Astrocyte (in vitro differentiated cells and primary cell): ENCODE measurements at regions not wholly inside any gene's neighbourhood (a gene's known extent, or its start where the extent isn't known, plus 50 kb on each side); places are given as distances from the start of the nearest gene placed in this dataset.

ENCODE experiments used
- EZH2 ChIP-seq: IDR thresholded peaks from 2 replicates; pipeline ENCODE4 v1.6.1; 2012; ENCODE audit warnings: mild to moderate bottlenecking, low read length, inconsistent platforms; ENCODE audit not compliant: insufficient read depth
- TF ChIP-seq, protein P1 (sequence below): IDR thresholded peaks from 2 replicates; pipeline ENCODE4 v1.5.1; 2011; ENCODE audit warnings: low read depth, mild to moderate bottlenecking, inconsistent platforms, low read length, moderate library complexity; ENCODE audit not compliant: insufficient read depth

DNA sequence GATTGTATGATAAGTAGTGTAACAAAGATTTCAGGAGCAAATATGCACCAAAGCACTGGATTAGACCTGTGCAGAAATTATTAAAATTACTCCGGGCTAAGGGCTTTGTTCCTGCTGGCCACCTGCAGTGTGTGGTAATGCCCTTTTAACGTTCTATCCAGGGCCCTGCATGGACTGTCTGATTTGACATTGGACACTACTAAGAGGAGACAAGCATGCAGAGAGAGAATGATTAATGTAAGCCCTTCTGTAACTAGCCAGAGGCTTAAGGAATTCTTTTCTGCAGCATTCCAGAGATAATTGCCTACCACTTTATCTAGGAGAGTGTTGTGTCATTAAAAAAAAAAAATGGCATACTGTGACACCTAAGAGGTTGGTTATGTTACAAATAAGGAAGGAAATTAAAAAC is 117.0 kb downstream of the PCDH7 start:
- TF ChIP-seq, protein P1, sequence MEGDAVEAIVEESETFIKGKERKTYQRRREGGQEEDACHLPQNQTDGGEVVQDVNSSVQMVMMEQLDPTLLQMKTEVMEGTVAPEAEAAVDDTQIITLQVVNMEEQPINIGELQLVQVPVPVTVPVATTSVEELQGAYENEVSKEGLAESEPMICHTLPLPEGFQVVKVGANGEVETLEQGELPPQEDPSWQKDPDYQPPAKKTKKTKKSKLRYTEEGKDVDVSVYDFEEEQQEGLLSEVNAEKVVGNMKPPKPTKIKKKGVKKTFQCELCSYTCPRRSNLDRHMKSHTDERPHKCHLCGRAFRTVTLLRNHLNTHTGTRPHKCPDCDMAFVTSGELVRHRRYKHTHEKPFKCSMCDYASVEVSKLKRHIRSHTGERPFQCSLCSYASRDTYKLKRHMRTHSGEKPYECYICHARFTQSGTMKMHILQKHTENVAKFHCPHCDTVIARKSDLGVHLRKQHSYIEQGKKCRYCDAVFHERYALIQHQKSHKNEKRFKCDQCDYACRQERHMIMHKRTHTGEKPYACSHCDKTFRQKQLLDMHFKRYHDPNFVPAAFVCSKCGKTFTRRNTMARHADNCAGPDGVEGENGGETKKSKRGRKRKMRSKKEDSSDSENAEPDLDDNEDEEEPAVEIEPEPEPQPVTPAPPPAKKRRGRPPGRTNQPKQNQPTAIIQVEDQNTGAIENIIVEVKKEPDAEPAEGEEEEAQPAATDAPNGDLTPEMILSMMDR, result no peak
- TF ChIP-seq EZH2, result no peak
